K562 (cell line): ENCODE measurements at regions not wholly inside any gene's neighbourhood (a gene's known extent, or its start where the extent isn't known, plus 50 kb on each side); places are given as distances from the start of the nearest gene placed in this dataset.

ENCODE experiments used
- ATAC-seq: fragments of 200-7000 bp; cut with Tn5 transposase; 3 replicates; pipeline ENCODE4 v1.9.1; 2020; ENCODE audit warnings: moderate library complexity
- BruUV-seq: library from RNA; stranded (reverse); fragments of 400-500 nt; replicated peaks from 2 replicates; lab custom pipeline; 2021; lab: Mats Ljungman, UMichigan
- CTCF ChIA-PET: fragments of 300-600 bp; formaldehyde crosslinking; extraction: SDS; loops from one replicate; lab custom pipeline; 2021; ENCODE audit warnings: low intra/inter-chr PET ratio; lab: Yijun Ruan, JAX
- POLR2A ChIA-PET: fragments of 300-600, 350-650 bp; sonication (Branson Sonifier 250); formaldehyde crosslinking; extraction: SDS; loops from one replicate; lab custom pipeline; 2021; ENCODE audit warnings: antibody characterized with exemption, inconsistent platforms; lab: Yijun Ruan, JAX
- DNase-seq, 4 experiments: peaks; one replicate each; pipeline versions ENCODE4 v3.0.0 to v3.0.0-alpha.2; 2011 to 2018; ENCODE audit warnings: low spot score in 3 of 4, mixed read lengths in 3 of 4; ENCODE audit errors: extremely low read depth in 1 of 4
- FAIRE-seq: peaks from 2 replicates; lab custom pipeline; 2011; peaks lifted over from hg19 to GRCh38; lab: Jason Lieb, UNC
- H2AFZ ChIP-seq: 2 replicates; pipeline ENCODE4 v1.6.0; 2011; ENCODE audit warnings: low read depth, low read length, control low read depth, inconsistent platforms
- H3K27ac ChIP-seq: fragments of 200-600 bp; 3 replicates; pipeline ENCODE4 v1.8.0; 2011; ENCODE audit warnings: low read depth, mild to moderate bottlenecking, control low read depth, inconsistent platforms, low read length, moderate library complexity, mixed read lengths; ENCODE audit errors: extremely low read depth
- H3K27me3 ChIP-seq, 2 experiments: fragments of 300-600 bp in 1 of 2; 2 replicates in 1 of 2; 3 replicates in 1 of 2; pipeline versions ENCODE4 v1.6.0 to v1.8.0; 2011; ENCODE audit warnings: inconsistent platforms in 2 of 2, low read length in 2 of 2, mild to moderate bottlenecking in 1 of 2, mixed read lengths in 1 of 2, moderate library complexity in 1 of 2; ENCODE audit not compliant: control insufficient read depth in 2 of 2, insufficient read depth in 2 of 2
- H3K36me3 ChIP-seq: fragments of 300-600 bp; 3 replicates; pipeline ENCODE4 v1.8.0; 2011; ENCODE audit warnings: mild to moderate bottlenecking, low read length, inconsistent platforms; ENCODE audit not compliant: control insufficient read depth, insufficient read depth
- H3K4me1 ChIP-seq, 2 experiments: fragments of 200-600 bp in 1 of 2; replicated peaks in 1 of 2; 2 replicates in 1 of 2; 3 replicates in 1 of 2; pipeline versions ENCODE4 v1.5.1 to v1.8.0; 2011; ENCODE audit warnings: inconsistent platforms in 2 of 2, low read length in 2 of 2, mild to moderate bottlenecking in 1 of 2, mixed read lengths in 1 of 2, moderate library complexity in 1 of 2; ENCODE audit not compliant: control insufficient read depth in 2 of 2, insufficient read depth in 2 of 2
- H3K4me2 ChIP-seq: 2 replicates; pipeline ENCODE4 v1.6.1; 2011; ENCODE audit warnings: low read length, control low read depth, inconsistent platforms, mixed read lengths; ENCODE audit not compliant: insufficient read depth
- H3K4me3 ChIP-seq: fragments of 200-600 bp; sonication (generic), shearing (Covaris generic); 2 replicates; pipeline ENCODE4 v1.5.1; 2016; ENCODE audit warnings: control low read depth, inconsistent platforms
- H3K79me2 ChIP-seq: fragments of 200-600 bp; 3 replicates; pipeline ENCODE4 v1.8.0; 2011; ENCODE audit warnings: low read length, inconsistent platforms; ENCODE audit not compliant: control insufficient read depth, insufficient read depth
- H3K9ac ChIP-seq, 2 experiments: 2 replicates each; pipeline versions ENCODE4 v1.6.0 to v1.6.1; 2011; ENCODE audit warnings: low read depth in 2 of 2, low read length in 2 of 2, control low read depth in 1 of 2, inconsistent platforms in 1 of 2, mild to moderate bottlenecking in 1 of 2, mixed read lengths in 1 of 2; ENCODE audit not compliant: insufficient read depth in 1 of 2
- H3K9me1 ChIP-seq: one replicate; pipeline ENCODE4 v1.6.0; 2011; ENCODE audit warnings: inconsistent platforms, mild to moderate bottlenecking, low read length, moderate library complexity; ENCODE audit not compliant: control insufficient read depth, insufficient read depth
- H3K9me3 ChIP-seq: replicated peaks from 2 replicates; pipeline ENCODE4 v1.5.1; 2011; ENCODE audit warnings: low read depth, low read length, inconsistent platforms; ENCODE audit not compliant: control insufficient read depth, insufficient read depth
- H4K20me1 ChIP-seq: replicated peaks from 2 replicates; pipeline ENCODE4 v1.6.1; 2011; ENCODE audit warnings: low read length, inconsistent platforms, mixed read lengths; ENCODE audit not compliant: control insufficient read depth, insufficient read depth
- C11orf30 ChIP-seq: fragments of 450-650 bp; IDR thresholded peaks from 2 replicates; pipeline ENCODE4 v1.6.1; 2016; ENCODE audit warnings: low read depth, mild to moderate bottlenecking
- FUS ChIP-seq: fragments of 200-400 bp; formaldehyde crosslinking; optimal IDR thresholded peaks from 2 replicates; pipeline ENCODE3; 2017; ENCODE audit warnings: low read depth, low read length
- LCOR ChIP-seq: sonication (generic); formaldehyde crosslinking; IDR thresholded peaks from 2 replicates; pipeline ENCODE4 v1.8.0; 2022; ENCODE audit warnings: mild to moderate bottlenecking, missing genetic modification reagents
- MAFG ChIP-seq: fragments of 450-650 bp; conservative IDR thresholded peaks from 2 replicates; pipeline ENCODE4 v1.6.1; 2016; ENCODE audit warnings: missing genetic modification characterization, missing compliant biosample characterization
- MAFK ChIP-seq: IDR thresholded peaks from 2 replicates; pipeline ENCODE4 v1.6.1; 2011; ENCODE audit warnings: low read length, improper control_type of control experiment
- MYBL2 ChIP-seq, 2 experiments: fragments of 450-650 bp in 1 of 2; sonication (generic) in 1 of 2; formaldehyde crosslinking in 1 of 2; IDR thresholded peaks; 2 replicates each; pipeline versions ENCODE4 v1.6.1 to v1.8.1; 2017 to 2022; ENCODE audit warnings: borderline replicate concordance in 1 of 2, inconsistent platforms in 1 of 2, low read depth in 1 of 2, mild to moderate bottlenecking in 1 of 2, missing genetic modification reagents in 1 of 2, moderate library complexity in 1 of 2
- NBN ChIP-seq: fragments of 450-650 bp; IDR thresholded peaks from 2 replicates; pipeline ENCODE4 v1.6.1; 2016; ENCODE audit warnings: low read depth, mild to moderate bottlenecking
- NCOA2 ChIP-seq, 2 experiments: fragments of 450-650 bp; IDR thresholded peaks; 2 replicates each; pipeline ENCODE4 v1.6.1; 2018; ENCODE audit warnings: mild to moderate bottlenecking in 2 of 2, moderate library complexity in 1 of 2; ENCODE audit not compliant: partially characterized antibody in 2 of 2
- PML ChIP-seq: IDR thresholded peaks from 2 replicates; pipeline ENCODE4 v1.6.1; 2012; ENCODE audit warnings: low read length, inconsistent platforms
- SMAD3 ChIP-seq: fragments of 450-650 bp; formaldehyde crosslinking; conservative IDR thresholded peaks from 2 replicates; pipeline ENCODE4 v1.4.0; 2020; ENCODE audit warnings: mild to moderate bottlenecking
- STAT5B ChIP-seq: fragments of 250-450 bp; sonication (Bioruptor Pico); IDR thresholded peaks from 2 replicates; pipeline ENCODE4 v1.8.0; 2021; ENCODE audit warnings: mild to moderate bottlenecking, inconsistent platforms
- TAF15 ChIP-seq: fragments of 200-400 bp; formaldehyde crosslinking; IDR thresholded peaks from 2 replicates; pipeline ENCODE4 v1.6.1; 2017; ENCODE audit warnings: mild to moderate bottlenecking, low read depth, low read length, moderate library complexity
- ZBTB1 ChIP-seq: sonication (generic); formaldehyde crosslinking; IDR thresholded peaks from 2 replicates; pipeline ENCODE4 v1.8.1; 2023; ENCODE audit warnings: missing genetic modification reagents, low read depth, mild to moderate bottlenecking, borderline replicate concordance
- ZNF212 ChIP-seq: fragments of 450-650 bp; formaldehyde crosslinking; IDR thresholded peaks from 2 replicates; pipeline ENCODE4 v1.4.0; 2020; ENCODE audit warnings: mild to moderate bottlenecking
- ZNF316 ChIP-seq: fragments of 450-650 bp; IDR thresholded peaks from 2 replicates; pipeline ENCODE4 v1.6.1; 2016
- ZNF41 ChIP-seq: fragments of 250-450 bp; sonication (Bioruptor Pico); conservative IDR thresholded peaks from 2 replicates; pipeline ENCODE4 v1.4.0; 2020; ENCODE audit warnings: mild to moderate bottlenecking
- ZSCAN29 ChIP-seq: fragments of 450-650 bp; IDR thresholded peaks from 2 replicates; pipeline ENCODE4 v1.6.1; 2017
- WGBS: fragments of 100-300 bp; shearing (Covaris generic); methylation state at CpG from one replicate; pipeline ENCODE4 v1.1.6; 2016; ENCODE audit warnings: low coverage, mixed read lengths; ENCODE audit not compliant: insufficient coverage; ENCODE audit errors: missing lambda C conversion rate; 5-methylcytosine and 5-hydroxymethylcytosine counted together
- in situ Hi-C: fragments of 300-500 bp; cut with MboI; formaldehyde crosslinking; loops from 4 replicates; pipeline ENCODE4 v1.15.0; 2018; ENCODE audit warnings: inconsistent platforms, mixed read lengths
- intact Hi-C: fragments of 100-400 bp; cut with micrococcal nuclease; formaldehyde crosslinking; loops from 2 replicates; pipeline ENCODE4 v1.14.2; 2022
- TF ChIP-seq, protein P1 (sequence below), 2 experiments: fragments of 450-650 bp in 1 of 2; IDR thresholded peaks; 2 replicates each; pipeline ENCODE4 v1.6.1; 2011 to 2017; ENCODE audit warnings: low read depth in 2 of 2, antibody characterized with exemption in 1 of 2, borderline replicate concordance in 1 of 2, low read length in 1 of 2, mild to moderate bottlenecking in 1 of 2, mixed read lengths in 1 of 2; ENCODE audit not compliant: control insufficient read depth in 1 of 2

DNA sequence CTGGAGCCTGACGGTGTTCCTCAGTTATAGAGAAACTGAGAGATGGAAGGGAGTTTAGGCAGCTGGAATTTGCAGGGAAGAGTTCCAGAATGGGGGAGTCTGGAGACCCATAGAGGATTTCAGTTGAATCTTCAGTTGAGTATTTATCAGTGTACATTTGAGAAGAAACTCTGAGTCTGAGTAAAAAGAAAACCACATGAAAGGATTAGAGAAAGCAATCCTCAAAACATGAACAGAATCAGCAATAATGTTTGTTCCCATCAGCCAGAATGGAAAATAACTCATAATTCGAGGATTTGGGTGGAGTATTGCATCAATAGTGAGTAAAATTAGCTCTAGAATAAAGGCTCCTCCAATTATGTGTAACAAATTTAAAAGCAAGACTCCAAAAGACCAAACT lies 130.0 kb upstream of the AHR start (continued):
- TF ChIP-seq ZBTB1 (CRISPR knock-in tag) (no peak), ZNF41 (no peak), TAF15 (no peak), ZSCAN29 (no peak)

DNA sequence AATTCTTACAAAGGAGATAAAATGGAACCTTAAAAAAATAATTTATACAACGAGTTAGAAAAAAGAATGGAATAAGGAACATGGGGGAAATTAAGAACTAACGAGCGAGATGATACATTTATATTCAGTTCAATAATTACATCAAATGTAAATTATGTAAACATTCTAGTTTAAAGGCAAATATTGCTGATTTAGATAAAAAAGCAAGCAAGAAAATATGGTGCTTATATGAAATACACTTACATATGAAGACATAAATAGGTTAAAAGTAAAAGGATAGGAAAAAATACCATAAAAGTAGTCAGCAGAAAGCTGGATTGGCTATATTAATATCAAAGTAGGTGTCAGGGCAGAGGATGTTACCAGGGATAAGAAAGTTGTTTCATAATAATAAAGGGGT lies 127.0 kb upstream of the AHR start:
- Histone ChIP-seq H3K9ac (no peak overlapping the region), H4K20me1 (no peaks in the 10 kb centered on the region), H3K79me2 (no peaks in the 10 kb centered on the region), H3K4me1 (no peaks in the 10 kb centered on the region), H3K27me3 (no peaks in the 10 kb centered on the region), H3K4me3 (no peak overlapping the region), H3K27ac (no peak overlapping the region), H3K4me2 (no peak overlapping the region), H3K9me1 (no peaks in the 10 kb centered on the region), H2AFZ (no peak overlapping the region), H3K9me3 (no peaks in the 10 kb centered on the region; the same call in 1 of the 2 replicates), H3K36me3 (no peaks in the 10 kb centered on the region)
- in situ Hi-C loops (no loop called here), intact Hi-C loops (no loop called here)
- BruUV-seq = no TSS peak
- no peak for DNase-seq
- WGBS = 34% methylated on average over 3 of the region's 3 CpGs
- TF ChIP-seq LCOR (CRISPR knock-in tag) (no peak), ZNF316 (peak; percentile 63), C11orf30 (peak; percentile 31; the same call in 1 of the 2 replicates), MAFK (no peak), NCOA2 (IDR thresholded peaks at IDR 0.05; ENCODE audit: partially characterized antibody in 2 of 2) (no peak), ZNF212 (no peak), SMAD3 (no peak), MAFG (0 out of 2 replicates have a peak, but pooled peaks have one; percentile 9), STAT5B (CRISPR knock-in tag) (no peak), NBN (no peak), PML (no peak), FUS (no peak), MYBL2 (IDR thresholded peaks at IDR 0.05; ENCODE audit: low read depth) (no peak), MYBL2 (CRISPR knock-in tag; IDR thresholded peaks at IDR 0.05; ENCODE audit: borderline replicate concordance) (no peak)
- TF ChIP-seq, protein P1, sequence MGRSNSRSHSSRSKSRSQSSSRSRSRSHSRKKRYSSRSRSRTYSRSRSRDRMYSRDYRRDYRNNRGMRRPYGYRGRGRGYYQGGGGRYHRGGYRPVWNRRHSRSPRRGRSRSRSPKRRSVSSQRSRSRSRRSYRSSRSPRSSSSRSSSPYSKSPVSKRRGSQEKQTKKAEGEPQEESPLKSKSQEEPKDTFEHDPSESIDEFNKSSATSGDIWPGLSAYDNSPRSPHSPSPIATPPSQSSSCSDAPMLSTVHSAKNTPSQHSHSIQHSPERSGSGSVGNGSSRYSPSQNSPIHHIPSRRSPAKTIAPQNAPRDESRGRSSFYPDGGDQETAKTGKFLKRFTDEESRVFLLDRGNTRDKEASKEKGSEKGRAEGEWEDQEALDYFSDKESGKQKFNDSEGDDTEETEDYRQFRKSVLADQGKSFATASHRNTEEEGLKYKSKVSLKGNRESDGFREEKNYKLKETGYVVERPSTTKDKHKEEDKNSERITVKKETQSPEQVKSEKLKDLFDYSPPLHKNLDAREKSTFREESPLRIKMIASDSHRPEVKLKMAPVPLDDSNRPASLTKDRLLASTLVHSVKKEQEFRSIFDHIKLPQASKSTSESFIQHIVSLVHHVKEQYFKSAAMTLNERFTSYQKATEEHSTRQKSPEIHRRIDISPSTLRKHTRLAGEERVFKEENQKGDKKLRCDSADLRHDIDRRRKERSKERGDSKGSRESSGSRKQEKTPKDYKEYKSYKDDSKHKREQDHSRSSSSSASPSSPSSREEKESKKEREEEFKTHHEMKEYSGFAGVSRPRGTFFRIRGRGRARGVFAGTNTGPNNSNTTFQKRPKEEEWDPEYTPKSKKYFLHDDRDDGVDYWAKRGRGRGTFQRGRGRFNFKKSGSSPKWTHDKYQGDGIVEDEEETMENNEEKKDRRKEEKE (IDR thresholded peaks at IDR 0.05; ENCODE audit: borderline replicate concordance in 1 of 2, control insufficient read depth in 1 of 2, low read depth in 2 of 2, low read length in 1 of 2) = no peak
- ChIA-PET POLR2A (no interaction called here), CTCF (no interaction called here)
- FAIRE-seq = no peak
- ATAC-seq = no peak
